Pancreas (tissue), 10 donors: ENCODE measurements at regions not wholly inside any gene's neighbourhood (a gene's known extent, or its start where the extent isn't known, plus 50 kb on each side); places are given as distances from the start of the nearest gene placed in this dataset.
A peak's percentile ranks its signal among the peaks of the same experiment; 100 is the strongest.

ENCODE experiments used
- ATAC-seq, 4 donors: fragments of 200-7000 bp; cut with Tn5 transposase; one replicate each; pipeline versions ENCODE4 v1.8.0 to v1.9.1; 2020; ENCODE audit warnings: mild to moderate bottlenecking in 4 of 4, moderate library complexity in 4 of 4
- DNase-seq, 6 donors: peaks; one replicate each; pipeline ENCODE4 v3.0.0-alpha.2; 2020
- FAIRE-seq: peaks from 2 replicates; lab custom pipeline; 2012; peaks lifted over from hg19 to GRCh38; lab: Jason Lieb, UNC
- H3K27ac ChIP-seq, 4 donors: fragments of 200-600 bp; sonication (generic); 1 replicate in 3 of 4; 2 replicates in 1 of 4; pipeline versions ENCODE4 v1.5.0 to v1.8.0; 2020
- H3K27me3 ChIP-seq, 4 donors: fragments of 200-600 bp; one replicate each; pipeline ENCODE4 v1.8.0; 2021
- H3K36me3 ChIP-seq, 3 donors: fragments of 200-600 bp; sonication (generic) in 1 of 3; one replicate each; pipeline versions ENCODE4 v1.5.0 to v1.8.0; 2020 to 2021
- H3K4me1 ChIP-seq, 3 donors: fragments of 200-600 bp; one replicate each; pipeline ENCODE4 v1.8.0; 2021
- H3K4me3 ChIP-seq, 4 donors: fragments of 200-600 bp; sonication (generic) in 2 of 4; one replicate each; pipeline versions ENCODE4 v1.5.0 to v1.8.0; 2020 to 2021
- H3K9me3 ChIP-seq, 4 donors: fragments of 200-600 bp; one replicate each; pipeline ENCODE4 v1.8.0; 2021
- WGBS, 2 donors: extraction: QIAGEN DNeasy Blood & Tissue Kit; methylation state at CpG; one replicate each; pipeline ENCODE4 v1.1.7; 2013; 5-methylcytosine and 5-hydroxymethylcytosine counted together
- intact Hi-C, 3 donors: fragments of 100-400 bp; cut with DNase I; formaldehyde crosslinking; loops; one replicate each; pipeline versions ENCODE4 v1.11.1 to v1.14.2; 2022
- TF ChIP-seq, protein P1 (sequence below), 4 donors: fragments of 200-600 bp; sonication (generic) in 3 of 4; IDR thresholded peaks; one replicate each; pipeline versions ENCODE4 v1.5.0 to v1.8.0; 2021; ENCODE audit warnings: antibody characterized with exemption in 4 of 4
- donor health status: healthy with polysubstance abuse.
- donor health status: DM: no; HTN: no; CAD: no; lungs with moderate emphysema.
- donor health status: DM: no; HTN: no; CAD: no.
- donor health status: control.
- donor health status: control.
- donor health status: Bipolar disorder and iron deficiency.
- donor health status: DM: yes; HTN: yes; CAD: no.
- donor health status: DM: no; HTN: no; CAD: no.
- donor health status: DM: no; HTN: no; CAD: no.
- donor health status: DM: yes; HTN: yes; CAD: no.

DNA sequence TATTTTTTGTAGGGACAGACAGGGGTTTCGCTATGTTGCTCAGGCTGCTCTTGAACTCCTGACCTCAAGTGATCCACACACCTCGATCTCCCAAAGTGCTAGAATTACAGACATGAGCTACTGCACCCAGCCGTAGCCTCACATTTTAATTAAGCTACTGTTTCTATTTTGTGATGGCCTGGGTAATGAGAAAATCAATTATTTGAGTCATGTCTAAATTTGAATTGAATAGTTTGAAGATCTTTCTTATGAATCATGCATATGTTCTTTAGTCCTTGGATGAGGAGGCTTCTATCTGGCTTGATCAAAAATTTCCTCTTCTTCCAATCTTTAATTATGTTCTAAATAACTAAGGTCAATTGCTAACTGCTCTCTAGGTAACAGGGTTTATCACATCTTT lies 175.0 kb downstream of the REEP3 start:
- FAIRE-seq (no peak), DNase-seq (no peak), ATAC-seq (no peak)
- intact Hi-C loops = no loop called here
- WGBS, 2 donors = 94 to 99% methylated on average over 3 of the region's 3 CpGs
- H3K4me3 ChIP-seq = no peak overlapping the region
- H3K27me3 ChIP-seq = no peaks in the 10 kb centered on the region
- no peaks in the 10 kb centered on the region for H3K9me3 ChIP-seq
- TF ChIP-seq, protein P1, sequence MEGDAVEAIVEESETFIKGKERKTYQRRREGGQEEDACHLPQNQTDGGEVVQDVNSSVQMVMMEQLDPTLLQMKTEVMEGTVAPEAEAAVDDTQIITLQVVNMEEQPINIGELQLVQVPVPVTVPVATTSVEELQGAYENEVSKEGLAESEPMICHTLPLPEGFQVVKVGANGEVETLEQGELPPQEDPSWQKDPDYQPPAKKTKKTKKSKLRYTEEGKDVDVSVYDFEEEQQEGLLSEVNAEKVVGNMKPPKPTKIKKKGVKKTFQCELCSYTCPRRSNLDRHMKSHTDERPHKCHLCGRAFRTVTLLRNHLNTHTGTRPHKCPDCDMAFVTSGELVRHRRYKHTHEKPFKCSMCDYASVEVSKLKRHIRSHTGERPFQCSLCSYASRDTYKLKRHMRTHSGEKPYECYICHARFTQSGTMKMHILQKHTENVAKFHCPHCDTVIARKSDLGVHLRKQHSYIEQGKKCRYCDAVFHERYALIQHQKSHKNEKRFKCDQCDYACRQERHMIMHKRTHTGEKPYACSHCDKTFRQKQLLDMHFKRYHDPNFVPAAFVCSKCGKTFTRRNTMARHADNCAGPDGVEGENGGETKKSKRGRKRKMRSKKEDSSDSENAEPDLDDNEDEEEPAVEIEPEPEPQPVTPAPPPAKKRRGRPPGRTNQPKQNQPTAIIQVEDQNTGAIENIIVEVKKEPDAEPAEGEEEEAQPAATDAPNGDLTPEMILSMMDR (IDR thresholded peaks at IDR 0.05) = no peak
- H3K36me3 ChIP-seq = no peaks in the 10 kb centered on the region
- H3K27ac ChIP-seq = no peak overlapping the region
- H3K4me1 ChIP-seq = peaks cover 19 to 32% (median 22%) of the 10 kb centered on the region in 3 donors

DNA sequence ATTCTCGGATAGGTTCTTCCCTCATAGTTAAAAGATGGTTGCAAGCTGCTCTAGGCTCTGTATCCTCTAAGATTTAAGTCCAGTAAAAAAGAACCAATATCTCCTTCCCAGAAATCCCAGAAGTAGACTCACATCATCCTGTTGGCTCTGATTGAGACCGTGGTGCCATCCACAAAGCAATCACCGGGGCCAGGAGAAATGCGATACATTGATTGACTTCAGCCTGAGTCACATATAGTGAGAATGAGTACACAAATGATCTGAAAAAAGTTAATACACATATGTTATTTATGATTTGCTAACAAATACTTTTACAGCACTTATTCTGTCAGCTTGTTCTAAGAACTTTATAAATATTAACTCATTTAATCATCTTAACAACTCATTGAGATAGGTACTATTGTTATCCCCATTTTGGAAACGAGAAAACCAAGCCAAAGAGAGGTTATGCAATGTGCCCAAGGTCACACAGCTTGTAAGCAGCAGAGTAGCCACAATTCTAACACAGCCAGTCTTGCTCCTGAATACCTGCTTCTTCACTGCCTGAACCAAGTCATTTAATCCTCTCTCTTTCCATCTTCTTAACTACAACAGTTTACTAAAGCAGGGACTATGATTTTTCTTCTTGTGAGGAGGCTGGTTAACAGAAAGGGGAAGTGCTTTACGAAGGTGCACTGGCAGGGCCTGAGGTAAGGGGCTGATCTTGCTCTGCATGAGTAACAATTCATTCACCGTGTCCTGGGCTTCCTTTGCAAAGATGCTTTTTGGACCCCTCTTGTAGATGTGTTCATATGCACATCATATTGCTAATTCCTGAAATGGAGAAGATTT lies 177.0 kb downstream of the REEP3 start:
- DNase-seq = no peak
- FAIRE-seq = no peak
- ATAC-seq = peak in 2 of 4 donors; percentile 36 to 45

DNA sequence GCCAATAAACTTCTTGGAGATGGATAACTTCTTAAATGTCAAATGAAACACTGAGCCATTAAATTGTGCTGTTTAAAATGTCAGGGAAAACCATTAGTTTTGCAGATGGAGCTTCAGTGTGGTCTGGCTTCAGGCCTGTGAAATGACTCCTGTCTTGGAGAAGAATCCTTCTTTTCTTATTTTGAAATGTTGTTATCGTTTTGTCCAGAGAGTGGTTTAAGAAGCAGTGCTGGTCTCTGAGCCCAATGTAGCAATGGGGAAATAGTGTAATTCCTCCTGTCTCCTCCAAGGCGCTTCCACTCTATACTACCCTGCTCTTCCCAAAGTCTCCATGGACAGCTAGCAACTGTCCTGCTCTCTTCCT lies 177.6 kb downstream of the REEP3 start:
- peaks cover 35 to 57% (median 39%) of the 10 kb centered on the region in 3 donors for H3K4me1 ChIP-seq
- H3K9me3 ChIP-seq = no peaks in the 10 kb centered on the region
- DNase-seq = no peak
- TF ChIP-seq, protein P1 (IDR thresholded peaks at IDR 0.05) = no peak
- H3K27me3 ChIP-seq = no peaks in the 10 kb centered on the region
- FAIRE-seq = no peak
- intact Hi-C loops = no loop called here
- ATAC-seq = no peak
- peak overlapping the region in 1 of 4 donors; percentile 85 for H3K27ac ChIP-seq
- H3K4me3 ChIP-seq = no peak overlapping the region
- H3K36me3 ChIP-seq = no peaks in the 10 kb centered on the region
- 84 to 95% methylated on average over 2 of the region's 2 CpGs for whole genome bisulfite sequencing, 2 donors

More for the DNA sequence above, 177.0 kb downstream of the REEP3 start:
- Histone ChIP-seq H3K4me3 (no peak overlapping the region), H3K36me3 (no peaks in the 10 kb centered on the region), H3K9me3 (no peaks in the 10 kb centered on the region), H3K27ac (no peak overlapping the region), H3K27me3 (no peaks in the 10 kb centered on the region), H3K4me1 (peaks cover 35 to 52% (median 37%) of the 10 kb centered on the region in 3 donors)
- TF ChIP-seq, protein P1 (IDR thresholded peaks at IDR 0.05) = no peak
- 64 to 65% methylated on average over 7 of the region's 7 CpGs for WGBS, 2 donors
- intact Hi-C loops = no loop called here

DNA sequence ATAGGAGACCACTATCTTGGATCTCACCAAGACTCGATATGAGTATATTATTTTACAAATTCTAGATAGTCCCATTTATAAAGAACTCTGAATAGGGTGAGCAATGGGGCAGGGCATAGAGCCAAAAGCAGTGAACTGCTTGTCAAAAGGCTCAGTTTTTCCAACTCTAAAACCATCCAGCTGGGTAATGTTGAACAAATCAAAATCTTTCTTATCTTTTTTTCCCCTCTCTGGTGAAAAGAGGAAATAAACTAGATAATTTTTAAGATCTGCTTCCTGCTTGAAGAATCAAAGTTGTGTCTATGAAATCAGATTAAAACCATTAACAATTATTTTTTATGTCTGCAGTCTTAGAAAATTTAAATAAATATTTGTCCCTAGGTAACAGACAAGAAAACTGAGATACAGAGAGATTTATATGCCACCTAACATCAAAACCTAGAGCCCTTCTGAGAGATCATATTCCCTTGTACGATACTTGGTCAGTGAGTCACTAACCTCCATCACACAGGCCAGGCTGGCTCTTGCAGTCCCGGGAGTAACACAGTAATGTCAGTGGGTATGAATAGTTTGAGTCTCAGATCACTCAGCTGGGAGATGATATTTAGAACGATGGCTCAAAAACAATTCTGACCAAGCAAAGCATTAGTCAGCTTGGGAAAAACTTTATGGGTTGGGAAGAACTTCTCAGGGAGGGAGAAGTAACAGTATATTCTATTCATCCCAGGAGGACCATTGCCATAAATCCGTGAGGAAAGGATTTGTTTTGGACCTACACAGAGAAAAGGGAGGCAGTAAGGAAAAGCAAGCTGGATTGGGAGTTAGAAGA lies 178.8 kb downstream of the REEP3 start:
- DNase-seq = peak in 2 of 6 donors; percentile 45 to 53
- no peak for FAIRE-seq
- ATAC-seq = peak in 3 of 4 donors; percentile 24 to 52 (median 41)
- WGBS, 2 donors = 32% methylated on average over 5 of the region's 5 CpGs
- Histone ChIP-seq H3K27ac (peak overlapping the region; percentile 13 to 85 (median 56)), H3K4me1 (peaks cover 35 to 66% (median 39%) of the 10 kb centered on the region in 3 donors), H3K9me3 (no peaks in the 10 kb centered on the region), H3K4me3 (no peak overlapping the region), H3K27me3 (no peaks in the 10 kb centered on the region), H3K36me3 (no peaks in the 10 kb centered on the region)
- intact Hi-C loops = no loop called here
- TF ChIP-seq, protein P1 (IDR thresholded peaks at IDR 0.05) = no peak
